ENCODE measurements at regions not wholly inside any gene's neighbourhood (a gene's known extent, or its start where the extent isn't known, plus 50 kb on each side); places are given as distances from the start of the nearest gene placed in this dataset.

DNA sequence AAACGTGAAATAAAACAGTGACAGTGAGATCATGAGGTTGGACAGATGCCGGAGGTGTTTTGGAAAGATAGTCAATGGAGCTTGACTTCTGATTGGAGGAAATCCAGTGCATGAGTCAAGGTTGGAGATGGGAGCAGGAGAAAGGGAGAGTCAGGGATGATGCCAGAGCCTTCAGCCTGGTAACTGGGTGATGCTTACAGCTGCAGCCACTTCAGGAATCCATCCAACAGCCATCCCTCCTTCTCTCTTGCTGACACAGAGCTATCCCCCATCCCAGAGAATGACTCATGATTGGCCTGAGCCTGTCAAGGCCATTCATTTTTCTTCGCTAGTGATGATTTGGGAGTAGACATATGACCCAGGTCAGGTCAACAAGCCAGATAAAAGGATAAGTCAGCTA, 112.8 kb downstream of the SAMD5 start:
- no peak for DNase-seq

- no peak for DNase-seq
Measured at GRCh38 chr6:147621961-147622360, 113.5 kb downstream of the SAMD5 start.

- DNase-seq, result no peak
Measured at GRCh38 chr6:147624946-147625515, 116.5 kb downstream of the SAMD5 start.

- no peak for DNase-seq
Measured at GRCh38 chr6:147625946-147626345, 117.5 kb downstream of the SAMD5 start.

GRCh38 chr6:147627411-147627810, 118.9 kb downstream of the SAMD5 start:
- DNase-seq, result no peak

DNA sequence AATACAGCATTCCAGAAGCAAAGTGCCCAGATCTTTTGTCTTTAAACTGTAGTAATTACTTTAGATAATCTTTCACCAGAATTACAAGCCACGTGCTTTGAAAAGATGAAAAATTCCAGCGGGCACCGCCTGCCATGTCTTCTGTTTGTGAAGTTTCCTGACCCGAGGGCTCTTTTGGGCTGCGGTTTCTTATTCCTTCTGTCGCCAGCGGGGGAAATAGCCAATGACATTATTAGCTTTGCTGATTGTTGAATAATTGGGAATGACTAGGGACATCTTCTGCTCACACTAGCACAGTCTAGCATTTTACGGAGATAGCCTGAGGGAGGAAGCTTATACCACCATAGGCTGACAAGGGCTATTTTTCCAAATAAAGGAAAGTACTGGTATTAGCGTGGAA, 124.7 kb downstream of the SAMD5 start:
- DNase-seq, result no peak

GRCh38 chr6:147637620-147638195, 129.2 kb downstream of the SAMD5 start:
- DNase-seq, result no peak

- no peak for DNase-seq
Measured at GRCh38 chr6:147639279-147639678, 130.8 kb downstream of the SAMD5 start.

GRCh38 chr6:147640606-147641005, 132.1 kb downstream of the SAMD5 start:
- DNase-seq, result no peak

DNA sequence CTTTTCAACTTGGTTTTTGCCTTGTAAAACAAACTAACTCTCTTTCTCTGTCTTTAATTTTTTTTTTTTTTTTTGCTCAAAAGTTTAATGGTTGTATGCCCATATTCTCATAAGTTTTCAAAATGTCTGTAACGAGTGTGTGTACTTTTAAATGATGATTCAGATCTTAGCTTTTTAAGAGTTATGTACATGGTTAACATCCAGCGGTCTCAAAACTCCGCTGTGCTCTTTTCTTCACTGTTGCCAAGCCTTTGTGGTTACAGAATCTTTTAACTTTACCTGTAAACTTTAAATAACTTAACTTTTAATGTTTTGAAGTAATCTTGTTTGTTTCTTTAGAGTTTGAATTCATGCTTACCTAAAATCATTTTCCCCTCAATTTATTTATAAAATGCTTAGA, 133.0 kb downstream of the SAMD5 start:
- DNase-seq, result no peak

GRCh38 chr6:147642458-147642857, 134.0 kb downstream of the SAMD5 start:
- no peak for DNase-seq

- DNase-seq, result no peak
Measured at GRCh38 chr6:147643341-147644200, 135.1 kb downstream of the SAMD5 start.

- DNase-seq, result no peak
Measured at GRCh38 chr6:147648916-147649315, 140.4 kb downstream of the SAMD5 start.

DNA sequence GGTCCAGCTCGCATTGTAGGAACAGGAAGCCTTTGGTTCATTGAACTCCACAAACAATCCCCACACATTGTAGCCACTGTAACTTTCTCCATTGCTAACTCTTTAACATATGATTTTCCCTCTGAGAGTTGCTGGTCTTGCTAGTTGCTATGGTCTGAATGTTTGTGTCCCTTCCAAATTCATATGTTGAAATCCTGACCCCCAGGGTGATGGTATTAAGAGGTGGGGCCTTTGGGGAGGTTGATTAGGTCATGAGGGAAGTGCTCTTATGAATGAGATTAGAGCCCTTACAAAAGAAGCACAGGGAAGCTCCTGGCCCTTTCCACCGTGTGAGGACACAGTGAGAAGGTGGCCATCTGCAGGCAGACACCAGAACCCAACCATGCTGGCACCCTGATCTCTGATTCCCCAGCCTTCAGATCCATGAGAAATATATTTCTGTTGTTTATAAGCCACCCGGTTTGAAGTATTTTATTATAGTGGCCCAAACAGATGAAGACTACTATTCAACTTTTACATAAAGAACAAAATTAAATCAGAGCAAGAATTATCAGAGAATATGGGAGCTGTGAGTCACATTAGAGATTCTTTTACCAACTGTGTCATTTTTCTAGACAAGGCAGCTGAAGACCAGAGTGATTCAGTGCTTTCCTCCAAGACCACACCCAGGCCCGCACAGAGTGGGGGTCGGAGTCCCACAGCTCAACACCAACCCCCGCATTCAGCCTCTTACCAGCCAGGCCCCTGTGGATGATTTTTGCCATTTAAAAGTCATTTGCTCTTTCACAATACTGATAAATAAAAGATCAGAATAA, 143.0 kb downstream of the SAMD5 start:
- DNase-seq, result peak; percentile 54

DNA sequence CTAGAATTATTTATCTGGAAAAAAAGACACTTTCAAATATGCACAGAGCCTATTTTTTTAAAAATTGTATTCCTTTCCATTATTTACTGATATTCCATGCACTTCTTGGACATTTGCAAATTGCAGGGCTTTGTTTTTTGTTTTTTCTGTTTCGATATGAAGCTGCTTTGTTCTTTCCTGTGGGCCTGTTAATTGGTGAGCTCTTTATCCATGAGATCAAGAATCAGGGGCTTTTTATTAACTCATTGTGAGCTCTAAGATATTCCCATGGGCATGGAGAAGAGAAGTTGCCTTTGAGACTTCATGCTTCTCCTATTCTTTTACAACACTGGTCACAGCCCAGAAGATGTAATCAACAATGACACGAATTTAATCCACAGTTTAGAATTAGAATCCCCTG, 145.1 kb downstream of the SAMD5 start:
- DNase-seq, result no peak

- no peak for DNase-seq
Measured at GRCh38 chr6:147654103-147654845, 145.8 kb downstream of the SAMD5 start.

DNA sequence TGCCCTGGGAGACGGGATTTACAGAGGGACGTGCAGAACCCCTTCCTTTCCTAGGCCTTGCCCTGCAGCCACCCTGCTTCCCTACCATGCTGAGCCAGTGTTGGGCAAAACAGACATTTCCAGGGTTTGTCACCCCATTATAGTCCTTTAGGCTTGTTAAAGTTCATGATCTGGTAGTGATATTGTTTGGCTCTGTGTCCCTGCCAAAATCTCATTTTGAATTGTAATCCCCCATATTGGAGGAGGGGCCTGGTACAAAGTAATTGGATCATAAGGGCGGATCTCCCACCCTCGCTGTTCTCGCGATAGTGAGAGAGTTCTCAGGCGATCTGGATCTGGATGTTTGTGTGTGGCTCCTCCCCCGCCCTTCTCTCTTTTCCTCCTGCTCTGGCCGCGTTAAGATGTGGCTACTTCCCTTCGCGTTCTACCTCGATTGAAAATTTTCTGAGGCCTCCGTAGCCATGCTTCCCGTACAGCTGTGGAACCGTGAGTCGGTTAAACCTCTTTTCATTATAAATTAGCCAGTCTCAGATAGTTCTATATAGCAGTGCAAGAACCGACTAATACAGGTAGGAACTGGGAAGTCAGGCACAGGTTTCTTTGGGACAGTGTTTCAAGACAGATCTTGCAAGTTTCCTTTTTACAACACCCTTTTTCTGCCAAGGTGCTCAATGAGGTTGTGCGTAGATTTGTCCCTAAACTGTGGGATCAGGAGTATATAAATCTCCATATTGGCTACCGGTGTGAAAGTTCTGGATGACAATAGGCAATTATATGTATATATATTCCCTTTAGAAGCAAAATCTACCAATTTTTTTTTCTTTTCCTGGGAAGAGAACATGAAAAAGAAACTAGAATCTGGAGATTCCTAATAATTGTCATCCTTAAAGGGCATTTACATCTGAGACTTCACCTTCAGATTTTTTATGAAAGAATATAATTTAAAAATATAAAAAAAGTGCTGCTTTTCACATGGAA, 152.1 kb downstream of the SAMD5 start:
- no peak for DNase-seq

DNA sequence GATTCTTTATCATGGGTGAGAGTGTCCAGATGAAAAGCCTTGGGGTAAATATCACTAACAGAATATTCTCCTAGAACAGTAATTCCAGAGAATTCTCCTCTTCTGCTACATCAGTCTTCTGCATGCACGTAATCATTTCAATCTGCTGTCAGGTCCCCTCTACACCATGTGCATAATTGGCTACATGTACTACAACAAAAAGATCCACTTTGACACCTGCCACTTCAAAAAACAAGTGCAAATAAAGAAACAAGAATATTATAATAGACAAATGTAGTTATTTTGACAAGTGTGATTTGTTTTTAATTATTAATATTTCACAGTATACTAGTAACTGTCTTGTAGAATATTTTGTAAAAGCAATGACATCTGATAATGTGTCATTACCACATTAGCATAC, 154.2 kb downstream of the SAMD5 start:
- no peak for DNase-seq

GRCh38 chr6:147664092-147664491, 155.6 kb downstream of the SAMD5 start:
- DNase-seq, result no peak

DNA sequence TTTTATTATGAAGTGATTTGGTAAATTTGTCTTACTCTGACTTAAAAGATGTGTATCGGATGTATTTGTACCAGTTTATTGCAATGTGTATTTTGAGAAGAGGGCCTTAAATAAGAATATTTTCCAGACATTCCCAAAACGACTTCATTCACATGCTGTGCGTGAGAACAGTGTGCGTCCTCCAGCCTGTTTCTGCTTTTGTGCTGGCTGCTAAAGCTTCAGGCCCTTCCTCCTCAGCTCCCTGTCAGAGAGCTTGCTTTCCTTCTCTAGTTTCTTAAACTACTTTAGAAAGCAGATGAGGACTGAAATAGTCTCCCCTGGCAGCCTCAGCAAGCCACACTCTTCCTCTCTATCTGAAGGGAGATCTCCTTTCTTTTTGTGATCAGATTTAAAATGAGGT, 157.8 kb downstream of the SAMD5 start:
- no peak for DNase-seq

- no peak for DNase-seq
Measured at GRCh38 chr6:147667082-147667481, 158.6 kb downstream of the SAMD5 start.
